HG03439 (cell line): ENCODE measurements at regions not wholly inside any gene's neighbourhood (a gene's known extent, or its start where the extent isn't known, plus 50 kb on each side); places are given as distances from the start of the nearest gene placed in this dataset.
"Not testable (repeated sequence)": the region's sequence is repeated elsewhere in the genome, so short reads cannot be mapped to it uniquely, and the experiment has no call there.

Experiments
- ATAC-seq: cut with Tn5 transposase; IDR thresholded peaks from one replicate; pipeline ENCODE4 v1.9.1; 2021; ENCODE audit warnings: mild to moderate bottlenecking, moderate library complexity; ENCODE audit not compliant: unreplicated experiment

DNA sequence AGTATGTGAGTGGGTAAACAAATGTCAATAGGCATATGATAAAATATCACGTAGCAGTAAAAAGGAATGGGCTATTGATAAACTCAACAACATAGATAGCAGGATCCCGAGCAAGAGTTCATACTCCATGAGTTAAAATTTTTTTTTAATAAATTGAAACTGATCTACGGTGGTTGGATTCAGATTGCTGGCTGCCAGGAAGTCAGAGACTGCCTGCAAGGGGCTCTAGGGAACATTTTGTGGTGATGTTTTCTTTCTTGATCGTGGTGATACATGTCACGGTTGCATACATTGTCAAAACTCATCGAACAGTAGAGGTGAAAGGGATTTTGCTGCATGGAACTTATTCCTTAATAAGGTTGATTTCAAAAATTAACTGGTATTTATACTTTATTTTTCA, 62.6 kb upstream of the WNT7B start:
- ATAC-seq = no peak

DNA sequence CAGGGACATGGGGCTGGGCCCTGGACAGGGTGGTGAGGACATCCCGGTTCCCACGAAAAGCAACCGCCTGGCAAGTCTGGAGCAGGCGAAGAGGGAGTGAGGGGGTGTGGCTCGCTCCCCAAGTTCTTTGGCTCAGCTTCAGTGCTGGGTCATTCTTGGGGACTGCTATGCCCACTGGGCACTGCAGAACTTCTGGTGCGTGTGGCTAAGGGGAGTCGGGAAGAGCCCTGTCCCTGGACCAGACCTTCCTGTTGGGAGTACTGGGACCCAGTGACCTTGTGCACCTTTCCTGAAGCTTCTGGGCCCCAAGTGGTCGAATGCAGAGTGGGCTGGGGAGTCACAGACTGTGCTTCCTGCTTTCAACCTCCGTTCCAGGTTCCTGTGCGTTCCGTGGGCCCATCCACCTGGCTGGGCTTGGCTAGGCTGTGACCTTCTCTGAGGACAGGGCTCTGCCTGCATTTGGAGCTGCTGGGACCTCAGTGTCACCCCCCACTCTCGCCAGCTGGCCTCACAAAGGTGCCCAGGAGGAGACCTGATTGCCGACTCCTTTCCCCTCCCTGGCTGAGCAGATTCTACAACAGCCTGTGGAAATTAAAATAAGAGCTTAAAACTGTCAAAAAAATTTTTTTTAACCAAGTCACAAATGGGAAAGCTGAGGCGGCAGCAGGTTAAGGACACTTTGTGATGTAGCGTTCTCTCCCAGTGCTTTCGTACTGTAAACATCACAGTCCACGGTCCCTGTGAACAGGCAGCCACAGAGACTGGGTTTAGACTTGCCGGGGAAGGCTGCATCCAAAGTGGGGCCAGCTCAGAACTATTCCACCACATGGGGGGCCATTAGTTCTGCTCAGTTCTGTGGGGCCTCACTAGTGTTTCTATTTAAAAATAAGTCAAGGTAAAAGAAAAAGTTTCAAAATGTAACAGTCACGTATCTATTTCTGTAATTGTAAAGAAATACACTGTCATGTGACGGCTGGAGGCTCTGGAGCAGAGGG, 63.8 kb upstream of the WNT7B start:
- no peak for ATAC-seq

DNA sequence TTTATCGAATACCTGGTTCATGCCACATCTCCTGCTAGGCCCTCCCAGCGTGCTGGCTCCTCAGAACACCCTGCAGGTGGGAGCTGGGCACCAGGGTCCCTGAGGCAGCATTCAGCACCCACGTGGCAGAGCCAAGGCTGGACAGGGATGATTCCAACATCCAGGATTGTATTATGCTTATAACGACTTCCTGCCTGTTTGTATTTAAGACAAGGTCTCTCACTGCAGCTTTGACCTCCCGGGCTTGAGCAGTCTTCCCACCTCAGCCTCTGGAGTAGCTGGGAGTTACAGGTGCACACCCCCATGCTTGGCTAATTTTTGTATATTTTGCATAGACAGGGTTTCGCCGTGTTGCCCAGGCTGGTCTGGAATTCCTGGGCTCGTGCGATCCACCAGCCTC, 64.7 kb upstream of the WNT7B start:
- ATAC-seq = no peak

DNA sequence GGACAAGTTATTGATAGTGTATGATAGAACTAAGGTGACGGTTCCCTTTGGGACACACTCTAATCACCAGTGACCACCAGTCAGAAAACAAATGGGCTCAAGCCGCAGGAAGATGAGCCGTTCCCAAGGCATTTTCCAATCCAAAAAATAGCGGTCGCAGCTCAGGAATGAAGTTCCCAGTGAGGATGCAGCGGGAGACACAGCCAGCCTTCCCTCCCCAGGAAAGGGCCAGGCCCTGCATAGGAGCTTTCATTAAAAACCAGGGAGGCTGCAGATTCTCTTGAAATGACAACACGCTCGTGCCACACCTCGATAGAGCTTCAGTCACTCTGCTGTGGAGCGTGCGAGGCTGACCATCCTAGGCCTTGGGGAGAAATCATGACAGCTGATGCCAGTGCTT, 65.8 kb upstream of the WNT7B start:
- no peak for ATAC-seq

DNA sequence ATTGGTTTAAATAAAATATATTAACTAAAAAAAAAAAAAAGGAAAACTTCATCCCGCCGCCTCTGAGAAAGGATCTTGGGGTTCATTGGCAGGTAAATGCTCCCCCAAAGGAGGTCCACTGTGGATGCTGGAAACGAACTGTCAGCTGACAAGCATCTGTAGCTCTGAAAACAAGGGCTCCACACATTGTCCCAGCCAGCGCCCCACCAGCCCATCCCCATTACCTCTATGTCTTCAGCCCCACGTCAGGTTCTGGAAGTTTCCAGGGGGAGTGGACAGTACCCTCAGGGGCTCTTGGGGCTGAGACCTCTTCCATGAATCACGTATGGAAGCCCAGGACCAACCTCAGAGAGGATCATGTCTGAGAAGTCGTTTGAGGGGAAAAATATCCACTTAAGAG, 66.4 kb upstream of the WNT7B start:
- no peak for ATAC-seq

DNA sequence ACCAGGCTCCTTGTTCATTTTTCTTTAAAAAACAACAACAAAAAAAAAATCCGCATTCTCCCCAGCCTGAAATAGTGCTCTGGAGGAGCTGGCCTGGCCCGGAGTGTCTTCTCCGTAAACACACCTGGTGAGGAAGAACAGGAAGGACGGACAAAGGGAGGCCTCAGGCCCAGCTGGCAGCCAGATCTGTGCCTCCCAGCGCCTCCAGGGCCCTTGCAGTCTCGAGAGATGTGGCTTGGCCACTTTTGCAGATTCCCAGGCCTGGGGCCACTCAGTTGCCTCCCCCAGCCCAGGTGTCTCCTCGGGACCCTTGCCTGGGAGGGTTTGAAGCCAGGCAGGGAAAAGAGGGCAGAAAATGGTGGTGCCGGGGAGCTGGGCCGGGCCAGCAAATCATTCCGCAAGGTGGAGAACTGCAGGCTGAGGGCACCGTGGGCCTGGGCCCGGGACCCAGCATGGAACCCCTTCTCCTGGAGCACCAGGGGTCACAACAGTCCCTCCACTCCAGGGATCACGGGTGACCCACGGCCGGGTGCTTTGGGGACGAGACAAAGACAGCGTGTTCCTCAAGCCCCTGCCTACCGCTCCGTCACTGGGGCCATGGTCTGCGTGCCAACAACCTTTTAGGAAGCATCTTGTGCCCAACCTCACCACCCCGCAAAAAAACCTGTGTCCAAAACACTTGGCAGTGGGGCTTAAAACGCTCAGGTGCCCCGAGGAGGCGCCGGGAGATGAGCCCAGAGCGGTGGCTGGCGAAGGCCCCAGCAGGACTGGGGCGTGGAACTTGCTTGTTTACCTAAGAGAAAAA, 67.1 kb upstream of the WNT7B start:
- ATAC-seq = no peak

DNA sequence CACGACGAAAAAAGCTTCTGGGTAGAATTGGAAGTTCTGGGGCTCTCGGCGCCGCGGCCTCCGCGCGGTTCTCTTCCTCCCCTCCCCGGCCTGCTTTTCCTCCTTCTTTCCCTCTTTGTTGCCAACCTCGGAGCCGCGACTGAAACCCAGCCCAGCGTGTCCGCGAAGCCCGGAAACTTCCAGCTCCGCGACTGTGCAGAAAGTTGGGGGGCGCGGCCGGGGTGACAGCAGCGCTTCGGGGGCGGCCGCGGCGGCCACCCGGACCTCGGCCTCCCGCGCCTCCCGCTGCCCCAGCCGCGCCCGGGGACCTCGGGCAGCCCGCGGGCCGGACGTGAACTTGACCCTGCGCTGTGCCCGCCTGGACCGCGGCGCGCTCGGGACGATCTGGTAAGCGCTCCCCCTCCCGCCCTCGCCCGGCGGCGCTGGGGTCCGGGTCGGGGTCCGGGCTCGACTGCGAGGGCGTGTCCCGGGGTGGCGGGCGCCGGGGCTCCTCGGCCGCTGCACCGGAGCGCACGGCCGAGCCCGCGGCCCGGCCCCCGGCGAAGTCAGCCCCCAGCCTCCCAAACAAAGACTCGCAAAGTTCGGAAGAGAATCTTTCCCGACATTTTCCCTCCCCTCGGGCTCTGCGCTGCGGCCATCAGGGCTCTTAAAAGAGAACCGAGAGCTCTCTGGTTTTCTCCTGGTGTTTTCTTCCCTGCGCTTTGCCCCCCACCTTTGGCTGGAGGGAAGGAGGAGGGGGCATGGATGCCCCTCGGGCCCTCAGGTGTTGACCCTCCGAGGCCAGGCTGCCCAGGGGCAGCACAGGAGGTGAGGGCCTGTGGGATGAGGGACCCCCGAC, 67.9 kb upstream of the WNT7B start:
- no peak for ATAC-seq

DNA sequence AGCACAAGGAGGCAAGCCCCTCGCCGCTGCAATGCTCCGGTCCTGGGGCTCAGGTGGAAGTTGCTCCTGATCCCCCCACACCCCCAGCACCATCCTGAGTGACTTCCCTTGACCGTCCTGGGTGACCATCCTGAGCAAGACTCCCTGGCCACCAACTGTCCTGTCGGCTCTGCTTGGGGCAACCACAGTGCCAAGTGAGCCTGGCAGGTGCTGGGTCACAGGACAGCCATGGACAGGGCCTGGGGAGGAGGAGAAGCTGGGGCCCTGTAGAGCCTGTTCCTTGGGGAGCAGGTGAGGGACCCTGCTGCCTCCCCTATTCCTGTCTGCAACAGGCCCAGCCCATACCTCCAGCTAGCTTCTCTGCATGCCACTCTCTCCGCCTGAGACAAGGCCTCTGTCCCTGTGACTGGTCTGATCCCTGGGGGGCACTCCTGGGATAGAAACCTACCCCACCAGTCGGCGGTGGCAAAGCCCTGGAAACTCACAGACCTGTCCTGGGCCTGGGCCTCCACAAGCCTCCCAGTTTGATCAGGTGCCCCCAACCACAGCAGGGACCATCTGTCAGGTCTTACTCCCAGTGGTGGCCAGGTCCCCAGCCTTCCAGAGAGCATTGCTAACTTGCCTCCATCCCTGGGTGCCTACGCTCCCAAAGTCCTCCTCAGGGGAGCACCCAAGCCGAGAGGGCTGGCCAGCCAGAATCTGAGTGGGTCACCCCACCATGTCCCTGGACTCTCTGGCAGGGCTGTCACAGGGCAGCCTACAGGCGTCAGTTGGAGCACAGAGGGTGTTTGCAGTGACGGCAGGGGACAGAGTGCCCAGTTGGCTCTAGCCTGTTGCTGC, 68.7 kb upstream of the WNT7B start:
- ATAC-seq = no peak

DNA sequence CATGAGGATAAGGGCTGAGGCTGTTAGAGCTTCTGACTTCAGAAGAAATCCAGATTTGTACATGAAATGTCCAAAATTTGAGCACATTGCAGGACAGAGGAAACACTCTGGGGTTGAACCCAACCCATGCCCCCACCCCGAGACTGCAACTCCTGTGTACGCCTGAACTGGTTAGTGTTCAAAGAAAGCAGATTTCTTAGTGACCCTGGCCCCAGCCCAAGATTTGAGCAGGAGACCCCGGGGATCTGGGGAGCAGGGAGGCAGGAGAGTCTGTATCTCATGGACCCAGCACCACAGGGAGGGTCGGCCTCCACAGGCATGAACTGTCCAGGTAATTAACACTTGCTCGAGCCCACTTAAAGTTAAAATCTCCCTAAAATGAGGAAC, 69.3 kb upstream of the WNT7B start:
- no peak for ATAC-seq

DNA sequence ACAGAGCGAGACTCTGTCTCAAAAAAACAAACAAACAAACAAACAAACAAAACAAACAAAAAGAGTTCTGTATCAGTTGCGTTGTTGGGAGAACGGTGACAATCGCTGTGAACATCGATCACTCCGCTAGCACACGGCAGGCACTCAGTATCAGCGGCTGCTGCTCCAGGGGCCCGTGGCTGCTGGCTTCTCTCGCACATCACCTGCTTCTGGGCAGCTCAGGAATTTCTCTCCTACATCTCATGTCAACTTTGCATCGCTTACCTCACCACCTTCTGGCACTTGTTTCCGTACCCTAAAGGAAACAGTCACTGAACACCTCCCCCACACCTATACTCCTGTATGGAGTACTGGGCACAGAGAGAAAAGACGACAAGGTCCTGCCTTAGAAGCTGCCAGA, 70.3 kb upstream of the WNT7B start:
- ATAC-seq = no peak

DNA sequence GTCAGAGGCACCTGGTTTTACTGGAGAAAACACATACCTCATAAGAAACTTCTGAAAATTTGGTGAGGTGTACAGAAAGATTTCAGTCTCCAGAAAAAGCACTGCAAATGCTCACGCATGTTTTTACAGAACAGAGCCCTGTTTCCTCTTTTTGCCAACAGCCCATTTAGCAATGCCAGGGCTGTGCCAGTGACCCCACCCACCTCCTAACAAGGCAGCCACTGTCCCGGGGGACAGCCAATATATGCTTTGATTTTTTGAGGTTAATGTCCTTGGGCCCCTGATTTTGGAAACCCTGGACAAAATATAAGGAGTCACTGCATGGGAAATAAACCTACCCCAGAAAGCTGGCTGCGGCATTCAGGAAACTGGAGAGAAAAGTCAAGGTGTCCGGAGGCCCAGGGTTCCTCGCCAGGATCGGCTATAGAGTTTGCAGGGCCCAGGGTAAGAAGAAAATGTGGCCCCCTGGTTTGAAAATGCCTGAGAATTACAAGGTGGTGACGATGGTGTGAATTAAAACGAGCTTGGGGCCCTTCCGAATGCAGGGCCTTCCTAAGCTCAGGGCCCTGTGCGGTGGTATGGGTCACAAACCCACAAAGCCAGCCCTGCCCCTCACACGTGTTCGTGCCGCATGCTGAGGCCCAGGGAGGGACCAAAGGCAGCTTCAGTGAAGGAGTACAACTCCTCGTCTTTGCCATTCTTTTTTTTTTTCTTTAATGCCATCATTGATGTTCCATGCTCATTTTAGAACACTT, 71.1 kb upstream of the WNT7B start:
- no peak for ATAC-seq

DNA sequence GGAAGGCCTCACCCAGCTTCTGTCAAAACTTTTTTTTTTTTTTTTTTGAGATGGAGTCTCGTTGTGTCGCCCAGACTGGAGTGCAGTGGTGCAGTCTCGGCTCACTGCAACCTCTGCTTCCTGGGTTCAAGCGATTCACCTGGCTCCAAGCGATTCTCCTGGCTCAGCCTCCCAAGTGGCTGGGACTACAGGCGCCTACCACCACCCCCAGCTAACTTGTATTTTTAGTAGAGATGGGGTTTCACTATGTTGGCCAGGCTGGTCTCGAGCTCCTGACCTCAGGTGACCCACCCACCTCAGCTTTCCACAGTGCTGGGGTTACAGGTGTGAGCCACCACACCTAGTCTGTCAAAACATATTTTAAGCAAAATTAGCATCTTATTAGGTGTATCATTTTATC, 71.7 kb upstream of the WNT7B start:
- not testable (repeated sequence) for ATAC-seq

DNA sequence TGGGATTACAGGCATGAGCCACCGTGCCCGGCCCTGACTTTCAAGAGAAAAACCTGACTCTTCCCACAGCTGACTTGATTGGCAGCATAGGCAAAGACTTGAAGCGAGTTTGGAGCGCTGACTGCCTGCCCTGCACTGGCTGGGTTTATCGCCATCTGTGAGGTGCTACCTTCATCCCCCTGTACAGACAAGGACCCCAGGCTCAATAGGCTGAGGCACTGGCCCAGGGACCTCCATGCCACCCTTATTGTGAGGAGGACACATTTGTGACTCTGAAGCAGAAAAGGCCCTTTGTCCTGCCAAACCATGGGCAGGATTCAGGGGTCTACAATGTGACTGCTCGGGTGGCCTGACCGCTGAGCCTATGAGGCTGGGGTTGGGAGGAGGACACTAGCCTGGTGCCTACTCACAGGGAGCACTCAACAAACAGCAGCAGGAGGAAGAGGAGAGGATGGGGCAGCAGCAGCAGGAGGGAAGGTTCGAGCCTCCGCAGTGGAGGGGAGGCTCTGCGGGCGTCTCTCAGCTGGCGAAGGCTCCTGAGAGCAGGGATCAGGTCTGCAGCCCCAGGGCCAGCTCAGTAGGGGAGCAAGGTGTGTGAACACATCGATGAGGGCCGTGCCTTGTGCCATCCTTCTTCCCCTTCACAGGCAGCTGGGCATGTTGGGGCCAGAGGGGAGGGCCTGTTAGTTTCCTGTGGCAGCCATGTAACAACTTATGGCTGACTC, 72.9 kb upstream of the WNT7B start:
- ATAC-seq = no peak

DNA sequence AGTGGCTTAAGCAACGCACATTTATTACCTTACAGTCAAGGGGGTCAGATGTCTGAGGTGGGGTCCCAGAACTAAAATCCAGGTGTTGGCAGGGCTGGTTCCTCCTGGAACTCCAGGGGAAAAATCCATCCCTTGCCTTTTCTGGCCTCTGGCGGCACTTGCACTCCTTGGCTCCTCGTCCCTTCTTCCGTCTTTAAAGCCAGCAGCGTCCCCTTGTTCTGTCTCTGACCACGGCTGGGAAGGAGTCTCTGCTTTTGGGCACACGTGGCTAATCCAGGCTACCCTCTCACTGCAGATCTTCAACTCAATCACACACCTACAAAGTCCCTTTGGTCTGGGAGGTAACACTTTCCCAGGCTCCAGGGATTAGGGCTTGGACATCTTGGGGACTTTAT, 73.5 kb upstream of the WNT7B start:
- ATAC-seq = no peak

DNA sequence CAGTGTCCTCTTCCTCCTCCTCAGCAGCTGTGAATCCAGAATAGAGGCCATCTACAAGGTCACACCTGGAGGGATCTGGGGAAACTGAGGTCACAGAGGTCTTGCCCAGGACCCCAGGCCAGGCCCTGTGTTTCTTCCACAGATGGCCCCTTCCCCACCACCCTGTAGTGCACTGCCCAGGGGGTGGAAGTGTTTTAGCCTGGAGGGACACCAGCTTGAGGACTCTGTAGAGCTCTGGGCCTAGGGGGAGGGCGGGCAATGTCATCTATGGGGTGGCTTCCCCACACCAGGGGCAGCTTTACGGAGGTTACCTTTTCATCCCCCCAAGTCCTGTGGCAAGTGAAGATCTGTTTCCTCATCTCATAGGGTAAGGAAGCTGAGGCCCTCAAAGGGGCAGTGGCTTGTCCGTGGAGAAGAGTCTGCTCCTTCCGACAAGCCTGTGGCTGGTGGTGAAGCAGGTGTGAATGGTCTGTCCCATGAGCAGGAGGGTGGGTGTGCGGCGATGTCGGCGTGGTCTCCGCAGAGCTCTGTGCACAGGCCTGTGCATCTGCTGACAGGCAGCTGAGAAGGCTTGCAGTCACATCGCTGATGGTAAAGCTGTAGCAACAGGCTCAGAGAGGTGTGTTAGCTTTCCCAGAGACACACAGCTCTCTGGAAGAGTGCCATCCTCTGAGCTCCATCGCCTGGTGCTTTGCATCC, 74.1 kb upstream of the WNT7B start:
- ATAC-seq = no peak

DNA sequence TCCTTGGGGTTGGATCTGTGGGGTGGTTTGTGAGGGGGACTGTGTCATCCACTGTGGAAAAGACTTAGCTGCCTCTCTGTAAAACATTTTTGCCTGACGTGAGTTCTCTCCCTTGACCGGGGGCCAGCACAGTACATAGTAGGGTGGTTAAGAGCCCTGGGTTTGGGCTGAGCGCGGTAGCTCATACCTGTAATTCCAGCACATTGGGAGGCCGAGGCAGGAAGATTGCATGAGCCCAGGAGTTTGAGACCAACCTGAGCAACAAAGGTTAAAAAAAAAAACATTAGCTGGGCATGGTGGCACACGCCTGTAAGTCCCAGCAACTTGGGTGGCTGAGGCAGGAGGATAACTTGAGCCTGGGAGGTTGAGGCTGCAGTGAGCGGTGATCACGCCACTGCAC, 74.7 kb upstream of the WNT7B start:
- no peak for ATAC-seq

DNA sequence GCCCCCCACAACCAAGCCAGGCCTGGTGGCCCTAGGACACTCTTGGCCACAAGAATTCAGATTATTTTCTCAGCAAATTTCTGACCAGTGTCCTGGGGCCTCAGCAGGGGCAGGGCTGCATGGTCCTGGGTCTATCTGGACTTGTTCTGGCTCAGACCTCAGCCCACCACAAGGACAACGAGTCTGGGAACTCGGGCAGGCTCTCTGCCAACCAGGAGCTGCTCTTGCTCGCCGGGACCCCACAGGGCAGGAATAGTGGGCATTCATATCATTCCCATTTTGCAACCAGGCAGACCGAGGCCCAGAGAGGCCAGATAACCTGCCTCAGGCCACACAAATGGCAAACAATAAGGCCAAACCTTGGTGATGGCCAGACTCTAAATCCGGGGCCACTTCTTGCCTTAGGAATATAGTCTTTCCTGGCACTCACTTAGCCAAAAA, 75.4 kb upstream of the WNT7B start:
- ATAC-seq = no peak
